ENCODE measurements at regions not wholly inside any gene's neighbourhood (a gene's known extent, or its start where the extent isn't known, plus 50 kb on each side); places are given as distances from the start of the nearest gene placed in this dataset.

GRCh38 chr14:98501335-98501734 lies 770.7 kb downstream of the BCL11B start:
- TF ChIP-seq CTCF (IDR thresholded peaks at IDR 0.05; ENCODE audit: insufficient read depth, low read depth, low read length) (no peak), EZH2 (IDR thresholded peaks at IDR 0.05; ENCODE audit: insufficient read depth, low read length) (no peak)

All from astrocyte (in vitro differentiated cells and primary cell).